GM23338 (cell line): ENCODE measurements at regions not wholly inside any gene's neighbourhood (a gene's known extent, or its start where the extent isn't known, plus 50 kb on each side); places are given as distances from the start of the nearest gene placed in this dataset.

Source experiments
- ATAC-seq: fragments of 200-7000 bp; cut with Tn5 transposase; 3 replicates; pipeline ENCODE4 v1.9.1; 2020
- DNase-seq: peaks from one replicate; pipeline ENCODE4 v3.0.0-alpha.2; 2015; ENCODE audit warnings: low spot score
- H2AFZ ChIP-seq: fragments of 200-600 bp; sonication (generic); 2 replicates; pipeline ENCODE4 v1.8.0; 2016; ENCODE audit warnings: antibody characterized with exemption, mild to moderate bottlenecking, moderate library complexity
- H3F3A ChIP-seq: fragments of 200-600 bp; sonication (generic); replicated peaks from 2 replicates; pipeline ENCODE4 v1.8.0; 2017; ENCODE audit warnings: antibody characterized with exemption, mixed run types, low read depth
- H3K27ac ChIP-seq: fragments of 200-600 bp; sonication (generic); 2 replicates; pipeline ENCODE4 v1.6.1; 2016; ENCODE audit warnings: low read depth
- H3K27me3 ChIP-seq: fragments of 200-600 bp; sonication (generic); 2 replicates; pipeline ENCODE4 v1.8.0; 2016; ENCODE audit warnings: mild to moderate bottlenecking, mixed run types, moderate library complexity; ENCODE audit not compliant: insufficient read depth
- H3K36me3 ChIP-seq: fragments of 200-600 bp; sonication (generic); 2 replicates; pipeline ENCODE4 v1.8.0; 2016; ENCODE audit warnings: mild to moderate bottlenecking; ENCODE audit not compliant: insufficient read depth
- H3K4me1 ChIP-seq: fragments of 200-600 bp; sonication (generic); 2 replicates; pipeline ENCODE4 v1.8.0; 2016; ENCODE audit warnings: mild to moderate bottlenecking, moderate library complexity; ENCODE audit not compliant: insufficient read depth
- H3K4me2 ChIP-seq: fragments of 200-600 bp; sonication (generic); 2 replicates; pipeline ENCODE4 v1.7.1; 2017; ENCODE audit warnings: mixed run types
- H3K4me3 ChIP-seq: fragments of 200-600 bp; sonication (generic); 2 replicates; pipeline ENCODE4 v1.6.1; 2016; ENCODE audit warnings: mixed run types
- H3K79me2 ChIP-seq: fragments of 200-600 bp; sonication (generic); replicated peaks from 2 replicates; pipeline ENCODE4 v1.8.0; 2017; ENCODE audit warnings: mild to moderate bottlenecking; ENCODE audit not compliant: insufficient read depth
- H3K9me2 ChIP-seq: fragments of 200-600 bp; sonication (generic); 2 replicates; pipeline ENCODE4 v1.8.0; 2017; ENCODE audit not compliant: insufficient read depth
- H4K20me1 ChIP-seq: fragments of 200-600 bp; sonication (generic); replicated peaks from 2 replicates; pipeline ENCODE4 v1.8.0; 2017; ENCODE audit warnings: mild to moderate bottlenecking; ENCODE audit not compliant: insufficient read depth
- H3K27ac Mint-ChIP-seq: 2 replicates; pipeline ENCODE4 v1.8.0; 2020; ENCODE audit warnings: inconsistent platforms, mild to moderate bottlenecking, moderate library complexity, mixed read lengths
- H3K27me3 Mint-ChIP-seq: 3 replicates; pipeline ENCODE4 v1.8.0; 2022; ENCODE audit warnings: low read depth, mild to moderate bottlenecking, moderate library complexity, mixed read lengths, inconsistent platforms; ENCODE audit not compliant: insufficient read depth, poor library complexity
- H3K36me3 Mint-ChIP-seq: 3 replicates; pipeline ENCODE4 v1.8.0; 2021; ENCODE audit warnings: low read depth, mild to moderate bottlenecking, inconsistent platforms, moderate library complexity, mixed read lengths
- H3K4me1 Mint-ChIP-seq: 3 replicates; pipeline ENCODE4 v1.8.0; 2020; ENCODE audit warnings: mild to moderate bottlenecking, inconsistent platforms, mixed read lengths
- H3K4me3 Mint-ChIP-seq: 3 replicates; pipeline ENCODE4 v1.8.0; 2021; ENCODE audit warnings: moderate library complexity, mild to moderate bottlenecking, inconsistent platforms, mixed read lengths
- H3K9me3 Mint-ChIP-seq: 3 replicates; pipeline ENCODE4 v1.8.0; 2020; ENCODE audit warnings: moderate library complexity, mild to moderate bottlenecking, inconsistent platforms, mixed read lengths
- CREB1 ChIP-seq: fragments of 250-450 bp; sonication (Bioruptor Pico); IDR thresholded peaks from 2 replicates; pipeline ENCODE4 v1.5.0; 2020; ENCODE audit warnings: low read depth, mild to moderate bottlenecking, moderate library complexity
- EZH2 ChIP-seq: fragments of 200-600 bp; sonication (generic); IDR thresholded peaks from one replicate; pipeline ENCODE4 v1.8.0; 2017; ENCODE audit warnings: antibody characterized with exemption, mild to moderate bottlenecking, low read depth; ENCODE audit not compliant: unreplicated experiment
- POLR2AphosphoS5 ChIP-seq: IDR thresholded peaks from 2 replicates; pipeline ENCODE4 v1.6.1; 2016; ENCODE audit warnings: antibody characterized with exemption, low read depth
- ZNF114 ChIP-seq: fragments of 250-450 bp; sonication (Bioruptor Pico); IDR thresholded peaks from 2 replicates; pipeline ENCODE4 v1.5.0; 2020; ENCODE audit warnings: mild to moderate bottlenecking, moderate library complexity
- ZNF331 ChIP-seq: fragments of 250-450 bp; sonication (Bioruptor Pico); IDR thresholded peaks from 2 replicates; pipeline ENCODE4 v1.5.0; 2020; ENCODE audit warnings: low read depth, mild to moderate bottlenecking, moderate library complexity
- TF ChIP-seq, protein P1 (sequence below): IDR thresholded peaks from one replicate; pipeline ENCODE4 v1.6.1; 2018; ENCODE audit warnings: antibody characterized with exemption; ENCODE audit not compliant: unreplicated experiment

DNA sequence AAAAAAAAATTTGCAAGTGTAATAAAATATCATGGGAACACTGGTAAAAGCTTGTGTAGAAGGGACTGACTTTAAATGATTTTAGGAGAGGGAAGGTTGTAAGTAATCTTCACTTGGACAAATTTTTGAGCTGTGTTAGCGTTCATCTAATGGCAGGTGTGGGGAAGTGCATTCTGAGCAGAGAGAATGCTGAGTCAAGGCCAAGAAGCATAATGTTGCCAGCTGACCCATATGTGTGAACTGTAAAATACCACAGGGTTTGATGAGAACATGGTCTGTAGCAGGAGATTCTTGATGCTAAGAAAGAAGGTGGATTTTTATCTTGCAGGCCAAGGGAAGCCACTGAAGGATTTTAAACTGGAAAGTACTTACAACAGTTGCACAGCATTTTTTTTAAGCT lies 98.2 kb upstream of the ZNF32 start:
- Histone ChIP-seq H3K4me1 (no peaks in the 10 kb centered on the region), H3K27me3 (no peaks in the 10 kb centered on the region), H4K20me1 (no peaks in the 10 kb centered on the region), H3K79me2 (no peaks in the 10 kb centered on the region), H3F3A (no peaks in the 10 kb centered on the region), H3K4me2 (no peak overlapping the region), H3K27ac (no peak overlapping the region), H3K9me2 (no peaks in the 10 kb centered on the region), H3K4me3 (no peak overlapping the region), H2AFZ (no peak overlapping the region), H3K36me3 (no peaks in the 10 kb centered on the region)
- TF ChIP-seq ZNF114 (CRISPR knock-in tag) (no peak), EZH2 (no peak), ZNF331 (CRISPR knock-in tag) (no peak), CREB1 (CRISPR knock-in tag) (no peak)
- TF ChIP-seq, protein P1, sequence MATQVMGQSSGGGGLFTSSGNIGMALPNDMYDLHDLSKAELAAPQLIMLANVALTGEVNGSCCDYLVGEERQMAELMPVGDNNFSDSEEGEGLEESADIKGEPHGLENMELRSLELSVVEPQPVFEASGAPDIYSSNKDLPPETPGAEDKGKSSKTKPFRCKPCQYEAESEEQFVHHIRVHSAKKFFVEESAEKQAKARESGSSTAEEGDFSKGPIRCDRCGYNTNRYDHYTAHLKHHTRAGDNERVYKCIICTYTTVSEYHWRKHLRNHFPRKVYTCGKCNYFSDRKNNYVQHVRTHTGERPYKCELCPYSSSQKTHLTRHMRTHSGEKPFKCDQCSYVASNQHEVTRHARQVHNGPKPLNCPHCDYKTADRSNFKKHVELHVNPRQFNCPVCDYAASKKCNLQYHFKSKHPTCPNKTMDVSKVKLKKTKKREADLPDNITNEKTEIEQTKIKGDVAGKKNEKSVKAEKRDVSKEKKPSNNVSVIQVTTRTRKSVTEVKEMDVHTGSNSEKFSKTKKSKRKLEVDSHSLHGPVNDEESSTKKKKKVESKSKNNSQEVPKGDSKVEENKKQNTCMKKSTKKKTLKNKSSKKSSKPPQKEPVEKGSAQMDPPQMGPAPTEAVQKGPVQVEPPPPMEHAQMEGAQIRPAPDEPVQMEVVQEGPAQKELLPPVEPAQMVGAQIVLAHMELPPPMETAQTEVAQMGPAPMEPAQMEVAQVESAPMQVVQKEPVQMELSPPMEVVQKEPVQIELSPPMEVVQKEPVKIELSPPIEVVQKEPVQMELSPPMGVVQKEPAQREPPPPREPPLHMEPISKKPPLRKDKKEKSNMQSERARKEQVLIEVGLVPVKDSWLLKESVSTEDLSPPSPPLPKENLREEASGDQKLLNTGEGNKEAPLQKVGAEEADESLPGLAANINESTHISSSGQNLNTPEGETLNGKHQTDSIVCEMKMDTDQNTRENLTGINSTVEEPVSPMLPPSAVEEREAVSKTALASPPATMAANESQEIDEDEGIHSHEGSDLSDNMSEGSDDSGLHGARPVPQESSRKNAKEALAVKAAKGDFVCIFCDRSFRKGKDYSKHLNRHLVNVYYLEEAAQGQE: no peak
- Mint-ChIP-seq H3K4me3 (no peak overlapping the region), H3K27ac (no peak overlapping the region), H3K27me3 (peaks cover 4% of the 10 kb centered on the region), H3K9me3 (no peaks in the 10 kb centered on the region; the same call in 1 of the 3 replicates), H3K36me3 (peaks cover 3% of the 10 kb centered on the region; the same call in 1 of the 3 replicates), H3K4me1 (no peaks in the 10 kb centered on the region)
- no peak for DNase-seq
- no peak for ATAC-seq

DNA sequence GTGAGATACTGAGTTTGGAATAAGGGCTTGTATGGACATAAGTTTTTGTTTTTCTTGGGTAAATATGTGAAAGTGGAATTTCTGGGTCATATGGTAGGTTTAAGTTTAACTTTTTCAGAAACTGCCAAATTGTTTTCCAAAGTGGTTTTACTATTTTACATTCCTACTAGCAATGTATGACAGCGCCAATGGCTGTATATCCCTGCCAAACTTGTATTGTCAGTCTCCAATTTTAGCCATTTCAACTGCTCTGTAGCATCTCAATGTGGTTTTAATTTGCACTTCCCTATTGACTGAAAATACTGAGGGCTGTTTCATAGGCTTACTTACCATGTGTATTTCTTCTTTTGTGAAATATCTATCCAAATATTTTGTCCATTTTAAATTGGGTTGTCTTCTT lies 90.5 kb upstream of the ZNF32 start:
- Histone ChIP-seq H3K27ac (no peak overlapping the region), H4K20me1 (no peaks in the 10 kb centered on the region), H3K4me3 (no peak overlapping the region), H3K4me2 (no peak overlapping the region), H3K36me3 (no peaks in the 10 kb centered on the region), H3K79me2 (no peaks in the 10 kb centered on the region), H3K4me1 (no peaks in the 10 kb centered on the region), H3F3A (no peaks in the 10 kb centered on the region), H3K27me3 (no peaks in the 10 kb centered on the region), H2AFZ (no peak overlapping the region), H3K9me2 (no peaks in the 10 kb centered on the region)
- Mint-ChIP-seq H3K36me3 (peaks cover 3% of the 10 kb centered on the region; the same call in 1 of the 3 replicates), H3K4me3 (no peak overlapping the region), H3K27ac (no peak overlapping the region), H3K9me3 (no peaks in the 10 kb centered on the region; the same call in 2 of the 3 replicates), H3K27me3 (peaks cover 3% of the 10 kb centered on the region), H3K4me1 (0 out of 3 replicates have a peak, but pooled peaks cover 2% of the 10 kb centered on the region)
- ATAC-seq (no peak), DNase-seq (no peak)
- TF ChIP-seq POLR2AphosphoS5: no peak
- TF ChIP-seq EZH2: no peak

DNA sequence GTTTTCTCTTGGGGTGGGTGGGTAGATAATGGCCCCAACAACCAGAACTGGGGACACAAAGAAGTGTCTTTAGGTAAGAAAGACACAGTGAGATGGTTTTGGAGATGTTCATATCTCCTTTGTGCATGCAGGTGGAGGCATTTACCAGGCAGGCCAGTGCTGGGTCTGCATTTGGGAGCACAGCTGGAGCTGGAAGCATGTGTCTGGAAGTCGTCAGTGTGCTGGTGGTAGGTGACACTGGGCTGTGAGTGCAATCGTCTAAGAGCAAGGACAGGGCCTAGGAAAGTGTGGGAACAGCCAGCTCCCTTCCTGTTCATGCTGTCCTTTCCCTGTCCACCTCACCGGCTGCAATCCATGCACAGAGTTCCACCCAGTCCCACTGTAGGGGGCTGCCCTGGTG lies 88.3 kb upstream of the ZNF32 start:
- Mint-ChIP-seq H3K36me3 (no peaks in the 10 kb centered on the region), H3K4me3 (no peak overlapping the region), H3K4me1 (0 out of 3 replicates have a peak, but pooled peaks cover 2% of the 10 kb centered on the region), H3K27ac (no peak overlapping the region), H3K9me3 (no peaks in the 10 kb centered on the region), H3K27me3 (no peaks in the 10 kb centered on the region)
- no peak for ATAC-seq
- Histone ChIP-seq H3K79me2 (no peaks in the 10 kb centered on the region), H3K4me1 (no peaks in the 10 kb centered on the region), H3K27me3 (no peaks in the 10 kb centered on the region), H4K20me1 (no peaks in the 10 kb centered on the region), H3F3A (no peaks in the 10 kb centered on the region), H3K36me3 (no peaks in the 10 kb centered on the region), H3K27ac (no peak overlapping the region), H3K4me3 (no peak overlapping the region), H2AFZ (no peak overlapping the region), H3K4me2 (no peak overlapping the region), H3K9me2 (0 out of 2 replicates have a peak, but pooled peaks cover 3% of the 10 kb centered on the region)
- DNase-seq: no peak
- TF ChIP-seq, protein P1: no peak
